Fibroblast of lung (primary cell): ENCODE measurements at regions not wholly inside any gene's neighbourhood (a gene's known extent, or its start where the extent isn't known, plus 50 kb on each side); places are given as distances from the start of the nearest gene placed in this dataset.

ENCODE experiments used
- CTCF ChIP-seq, 2 donors: IDR thresholded peaks in 1 of 2; conservative IDR thresholded peaks in 1 of 2; 1 replicate in 1 of 2; 2 replicates in 1 of 2; pipeline ENCODE4 v1.5.1; 2011 to 2012; ENCODE audit warnings: low read length in 2 of 2, control low read depth in 1 of 2, inconsistent platforms in 1 of 2, low read depth in 1 of 2, mild to moderate bottlenecking in 1 of 2
- EZH2 ChIP-seq: IDR thresholded peaks from 2 replicates; pipeline ENCODE4 v1.5.1; 2012; ENCODE audit warnings: low read length, control low read depth, mild to moderate bottlenecking; ENCODE audit errors: missing control alignments

GRCh38 chr1:244254467-244254866, 197.2 kb downstream of the ADSS2 start:
- no peak for TF ChIP-seq CTCF (conservative IDR thresholded peaks at IDR 0.05 in 1 of 2, IDR thresholded peaks at IDR 0.05 in 1 of 2; ENCODE audit: low read depth in 1 of 2, low read length in 2 of 2)
- no peak for TF ChIP-seq EZH2
